ENCODE measurements at regions not wholly inside any gene's neighbourhood (a gene's known extent, or its start where the extent isn't known, plus 50 kb on each side); places are given as distances from the start of the nearest gene placed in this dataset.

DNA sequence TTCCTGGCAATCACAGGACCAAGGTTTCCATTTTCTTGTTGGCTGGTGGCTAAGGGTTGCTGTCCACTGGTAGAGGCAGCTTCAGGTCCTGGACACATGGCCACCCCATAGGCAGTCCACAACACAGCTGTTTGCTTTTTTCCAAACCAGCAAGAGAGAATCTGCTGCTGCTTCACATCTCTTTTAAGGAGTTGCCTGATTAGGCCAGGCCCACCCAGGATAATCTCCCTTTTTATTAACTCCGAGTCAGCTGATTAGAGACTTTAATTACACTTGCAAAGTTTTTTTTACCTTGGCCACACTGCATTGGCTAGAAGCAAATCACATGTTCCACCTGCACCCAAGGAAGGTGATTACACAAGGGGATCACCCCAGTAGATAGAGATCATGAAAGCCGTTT lies 106.6 kb upstream of the IRX6 start:
- TF ChIP-seq CTCF (conservative IDR thresholded peaks at IDR 0.05 in 1 of 2, IDR thresholded peaks at IDR 0.05 in 1 of 2; ENCODE audit: low read depth in 1 of 2, low read length in 2 of 2) (no peak), EZH2 (IDR thresholded peaks at IDR 0.05; ENCODE audit: low read length, missing control alignments) (no peak)

All from fibroblast of lung (primary cell).